Activated CD4-positive, alpha-beta T cell treated with anti-CD3 and anti-CD28 coated beads, Interleukin-2, Interleukin-4, amounts not matched to agents 100 ng/mL and 50 ng/mL, durations not matched to agents 16 hours and 8 hours (primary cell): ENCODE measurements at regions not wholly inside any gene's neighbourhood (a gene's known extent, or its start where the extent isn't known, plus 50 kb on each side); places are given as distances from the start of the nearest gene placed in this dataset.
A peak's percentile ranks its signal among the peaks of the same experiment; 100 is the strongest.
"Not testable (repeated sequence)": the region's sequence is repeated elsewhere in the genome, so short reads cannot be mapped to it uniquely, and the experiment has no call there.

Experiments
- DNase-seq: peaks from one replicate; pipeline ENCODE4 v3.0.0-alpha.2; 2020; ENCODE audit warnings: low spot score

DNA sequence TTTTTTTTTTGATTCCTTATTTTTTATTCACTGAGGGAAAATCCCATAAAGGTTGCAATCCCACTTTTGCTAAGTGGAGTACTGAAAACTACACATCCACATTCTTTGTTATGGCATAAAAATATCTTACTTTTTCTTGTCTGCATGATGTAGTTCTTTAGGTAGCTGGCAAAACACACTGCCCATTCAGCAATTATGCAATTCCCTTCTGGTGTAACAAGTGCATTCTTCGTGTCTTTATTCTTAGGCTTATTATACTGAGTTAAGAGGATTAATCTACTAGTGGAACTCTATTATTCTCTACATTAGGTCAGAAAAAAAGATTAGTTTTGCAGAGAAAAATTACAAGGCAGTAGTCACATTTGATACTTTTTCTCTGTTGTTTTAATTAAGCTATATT lies 403.8 kb upstream of the GBE1 start:
- DNase-seq = no peak

DNA sequence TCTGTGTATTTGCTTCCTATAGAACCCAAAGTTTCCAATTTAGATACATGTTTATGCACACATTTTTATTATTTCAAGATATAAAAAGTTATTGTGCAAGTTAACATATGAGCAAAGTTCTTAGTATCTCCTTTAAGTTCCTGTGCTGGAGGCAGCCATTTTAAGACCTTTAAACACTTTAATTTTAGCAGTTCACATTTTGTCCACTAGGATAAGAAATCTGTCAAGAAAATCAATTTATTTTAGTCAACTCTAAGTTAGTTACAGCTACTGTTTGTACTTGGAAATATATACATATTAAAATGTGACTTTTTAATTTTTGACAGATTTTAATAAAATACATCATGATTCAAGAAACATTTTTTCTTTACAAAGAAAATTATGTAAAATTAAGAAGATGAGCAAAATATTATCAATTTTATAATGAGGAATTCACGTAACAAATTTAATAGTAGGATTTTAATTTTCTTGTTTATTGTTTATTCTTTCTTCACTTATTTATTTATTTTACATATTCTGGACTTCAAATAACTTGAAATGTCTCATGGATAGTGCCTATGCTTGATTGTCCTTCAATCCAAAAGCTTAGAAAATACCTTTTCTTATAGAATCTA lies 402.6 kb upstream of the GBE1 start:
- DNase-seq = peak; percentile 1

DNA sequence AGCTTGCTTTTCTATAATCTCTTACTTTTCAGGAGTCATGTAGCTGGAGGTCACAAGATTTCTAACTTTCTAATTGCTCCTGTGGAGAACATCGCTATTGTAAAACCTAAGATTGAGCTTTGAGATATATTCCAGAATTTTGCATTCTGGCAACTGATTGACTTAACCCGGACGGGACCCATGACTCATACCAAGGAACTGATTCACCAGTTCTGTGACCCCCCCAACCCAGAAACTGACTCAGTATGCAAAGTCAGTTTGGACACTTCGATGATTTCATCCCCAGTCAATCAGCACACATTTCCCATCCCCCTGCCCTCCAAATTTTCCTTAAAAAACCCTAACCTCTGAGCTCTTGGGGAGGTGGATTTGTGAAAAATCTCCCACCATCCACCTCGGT lies 396.5 kb upstream of the GBE1 start:
- no peak for DNase-seq

DNA sequence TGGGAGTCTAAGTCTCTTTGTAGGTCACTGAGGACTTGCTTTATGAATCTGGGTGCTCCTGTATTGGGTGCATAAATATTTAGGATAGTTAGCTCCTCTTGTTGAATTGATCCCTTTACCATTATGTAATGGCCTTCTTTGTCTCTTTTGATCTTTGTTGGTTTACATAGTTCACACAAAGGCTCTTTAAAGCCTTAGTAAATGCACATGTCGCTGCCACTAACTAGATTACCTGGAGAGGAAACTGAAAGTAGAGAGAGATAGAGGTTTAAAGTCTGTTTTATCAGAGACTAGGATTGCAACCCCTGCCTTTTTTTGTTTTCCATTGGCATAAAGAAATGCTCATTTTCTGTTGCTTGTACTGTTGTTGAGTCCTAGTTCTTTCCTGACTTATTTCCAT lies 392.4 kb upstream of the GBE1 start:
- DNase-seq = not testable (repeated sequence)

DNA sequence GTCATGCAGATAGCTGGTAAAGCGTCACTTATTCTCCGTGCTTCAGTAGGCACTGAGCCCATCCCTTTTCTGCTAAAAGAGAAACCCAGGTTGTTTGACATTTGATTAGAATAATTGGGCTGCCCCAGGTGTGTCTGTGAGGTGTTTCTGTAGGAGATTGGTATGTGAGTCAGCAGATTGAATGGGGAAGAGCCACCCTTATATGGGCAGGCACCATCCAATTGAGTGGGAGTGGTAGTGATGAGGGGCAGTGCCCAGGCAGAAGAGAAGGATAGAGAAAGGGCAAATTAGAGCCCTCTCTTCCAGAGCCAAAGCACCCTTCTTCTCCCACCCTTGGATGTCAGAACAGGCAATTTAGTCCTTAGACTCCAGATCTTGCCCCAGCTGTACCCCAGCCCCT lies 384.3 kb upstream of the GBE1 start:
- DNase-seq = no peak

DNA sequence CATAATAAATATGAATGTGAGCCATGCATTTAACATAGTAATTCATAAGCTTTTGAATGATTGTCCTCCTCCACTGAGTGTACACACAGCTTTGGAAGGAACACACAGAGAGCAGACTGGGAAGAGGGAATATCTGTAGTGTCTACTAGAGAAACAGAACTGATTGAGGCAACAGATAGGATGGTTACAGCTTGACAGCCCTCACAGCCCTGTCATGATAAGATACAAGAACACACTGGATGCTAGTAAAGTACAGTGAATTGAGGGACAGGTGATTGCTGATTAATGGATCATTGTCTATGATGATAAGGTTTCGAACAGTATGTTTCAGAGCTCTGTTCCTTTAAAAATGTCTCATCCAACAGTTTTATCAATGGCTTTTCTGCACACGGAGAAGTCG lies 383.4 kb upstream of the GBE1 start:
- no peak for DNase-seq

DNA sequence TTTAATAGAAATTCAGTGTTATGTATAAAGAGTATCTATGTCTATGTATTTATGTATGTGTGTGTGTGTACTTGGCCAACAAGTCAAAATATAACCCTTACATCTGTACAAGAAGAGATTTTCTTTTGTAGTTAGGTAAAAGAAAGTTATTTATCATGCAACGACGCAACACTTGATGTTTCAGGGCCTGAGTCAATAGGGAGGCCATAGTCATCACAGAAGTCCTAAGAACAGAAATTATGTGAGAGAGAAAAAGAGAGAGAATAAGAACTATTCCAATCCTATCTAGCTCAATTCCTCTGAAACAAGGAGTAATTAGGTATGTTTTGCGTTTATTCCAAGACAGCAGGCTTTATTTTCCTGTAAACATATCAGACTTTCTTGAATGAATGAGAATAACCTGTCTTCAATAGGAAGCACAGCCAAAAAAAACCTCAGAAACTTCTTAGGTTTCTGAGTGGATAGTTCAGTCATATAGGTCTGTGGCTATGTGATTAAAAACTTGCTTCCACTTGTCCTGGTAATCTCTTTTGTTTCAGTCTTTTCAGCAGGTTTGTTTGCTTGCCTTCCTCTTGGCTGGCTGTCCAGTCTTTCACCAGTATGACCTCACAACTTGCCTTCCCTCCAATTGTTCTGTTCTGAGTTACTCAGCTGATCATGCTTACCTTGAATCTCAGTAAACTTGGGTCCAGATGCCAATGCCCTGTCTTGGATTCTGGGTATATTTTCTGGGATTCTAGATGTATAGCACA lies 382.4 kb upstream of the GBE1 start:
- DNase-seq = no peak

DNA sequence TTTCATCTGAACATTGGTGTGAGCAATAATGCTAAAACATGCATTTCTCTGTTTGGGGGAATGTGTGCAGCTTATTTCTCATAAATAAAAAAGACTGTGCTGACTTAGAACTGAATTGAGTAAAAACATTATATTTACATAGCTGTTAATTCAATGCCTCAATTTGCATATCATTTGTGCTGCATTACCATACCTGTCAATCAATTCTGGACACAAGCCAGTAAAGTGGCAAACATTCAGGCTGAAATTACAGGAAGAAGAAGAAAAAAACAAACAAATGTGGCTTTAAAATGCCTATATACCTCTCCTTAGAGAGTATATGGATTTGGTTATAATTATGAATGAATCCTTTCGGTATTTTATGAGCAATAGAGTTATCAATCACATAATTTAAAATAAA lies 380.1 kb upstream of the GBE1 start:
- DNase-seq = no peak

DNA sequence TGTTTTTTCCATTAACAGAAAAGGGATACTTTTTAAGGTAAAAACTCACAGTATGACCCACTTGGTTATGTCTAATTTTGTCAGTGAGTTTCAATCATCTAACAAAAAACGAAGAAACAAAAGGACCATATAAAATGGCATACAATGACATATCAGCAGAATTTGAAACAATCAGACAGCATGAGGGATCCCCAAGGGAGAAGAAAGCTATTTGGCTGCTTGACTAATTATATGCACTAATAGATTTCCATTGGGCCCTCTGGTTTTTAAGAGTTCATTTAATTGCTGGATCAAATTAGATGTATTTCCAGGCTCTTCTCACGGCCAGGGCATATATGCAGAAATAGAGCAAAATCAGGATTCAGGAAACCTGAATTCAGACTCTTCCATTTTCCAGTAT lies 376.4 kb upstream of the GBE1 start:
- DNase-seq = no peak

DNA sequence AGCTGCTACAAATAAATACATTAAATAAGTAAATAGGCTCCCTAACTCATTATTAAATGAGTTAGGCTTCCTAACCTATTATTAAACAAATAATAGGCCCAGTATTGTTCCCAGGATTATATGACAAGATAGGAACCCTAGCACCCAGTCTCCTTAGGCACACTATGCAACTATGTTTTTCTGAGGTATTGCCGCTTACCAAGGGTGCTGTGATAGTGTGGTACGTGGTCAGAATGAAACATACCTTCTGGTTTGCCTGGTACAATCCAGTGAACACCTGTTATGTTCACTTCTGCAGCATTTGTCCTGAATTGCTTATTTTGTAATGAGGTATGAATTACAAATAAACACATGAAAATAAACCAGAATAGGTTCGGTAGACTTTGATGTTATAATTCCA lies 375.6 kb upstream of the GBE1 start:
- DNase-seq = no peak

DNA sequence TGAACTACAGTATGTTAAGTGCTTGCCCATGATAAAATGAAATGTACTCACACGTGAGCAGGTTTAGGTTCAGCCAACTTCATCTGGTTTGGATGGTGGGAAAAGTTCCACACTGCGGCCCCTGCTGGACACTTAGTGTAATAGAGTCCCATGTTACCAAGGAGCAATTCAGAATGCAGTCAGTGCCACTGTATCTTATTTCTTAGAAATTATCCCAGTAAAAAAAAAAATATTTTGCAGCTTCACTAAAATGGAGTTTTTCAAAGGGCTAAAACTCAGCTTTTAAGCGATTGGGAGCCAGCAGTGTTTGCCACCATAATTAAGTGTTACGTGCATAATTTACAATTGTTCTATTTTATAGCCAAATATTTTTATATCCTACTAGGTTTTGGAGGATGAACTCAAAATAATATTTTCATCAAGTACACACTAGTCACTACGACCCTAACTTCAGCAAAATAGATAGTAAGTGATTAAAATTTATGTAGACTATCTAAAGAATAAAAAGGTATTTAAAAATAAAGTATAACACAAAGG lies 371.7 kb upstream of the GBE1 start:
- peak; percentile 26 for DNase-seq

DNA sequence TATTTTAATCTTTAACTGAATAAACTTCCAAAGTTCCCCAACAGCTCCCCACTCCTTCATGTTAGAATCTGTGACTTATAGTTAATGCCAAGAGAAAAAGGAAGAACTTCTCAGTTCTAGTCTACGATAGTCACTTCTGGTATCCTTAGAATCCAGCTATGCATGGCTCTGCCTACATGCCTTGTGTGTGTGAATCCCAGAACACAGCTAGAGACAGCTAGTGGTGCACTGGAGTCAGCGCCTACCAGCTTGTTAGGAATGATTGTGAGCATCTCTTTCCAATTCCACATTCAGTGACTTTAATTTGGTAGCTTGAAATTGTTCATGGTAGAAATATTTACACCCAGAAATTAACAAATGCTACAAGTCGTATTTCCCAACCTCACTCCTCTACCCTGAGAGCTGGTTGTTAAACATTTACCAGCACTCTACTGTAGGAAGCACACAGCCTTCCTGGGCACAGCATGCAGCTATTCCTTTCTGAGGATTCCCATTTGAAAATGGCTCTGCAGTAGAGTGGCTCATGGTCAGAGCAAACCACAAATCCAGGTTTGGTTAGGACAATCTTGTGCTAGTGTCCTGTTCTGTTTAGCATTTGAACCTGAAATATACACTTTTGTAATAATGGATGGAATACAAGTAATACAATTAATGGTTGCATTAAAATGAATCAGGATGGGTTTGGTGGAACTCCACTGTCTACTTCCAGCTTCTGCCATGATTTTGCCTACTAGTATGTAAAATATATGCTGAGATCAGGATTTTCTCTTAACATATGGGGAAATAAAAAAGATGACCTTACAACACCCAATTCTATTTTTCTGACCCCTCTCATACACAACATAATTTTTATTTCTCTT lies 371.0 kb upstream of the GBE1 start:
- DNase-seq = no peak

DNA sequence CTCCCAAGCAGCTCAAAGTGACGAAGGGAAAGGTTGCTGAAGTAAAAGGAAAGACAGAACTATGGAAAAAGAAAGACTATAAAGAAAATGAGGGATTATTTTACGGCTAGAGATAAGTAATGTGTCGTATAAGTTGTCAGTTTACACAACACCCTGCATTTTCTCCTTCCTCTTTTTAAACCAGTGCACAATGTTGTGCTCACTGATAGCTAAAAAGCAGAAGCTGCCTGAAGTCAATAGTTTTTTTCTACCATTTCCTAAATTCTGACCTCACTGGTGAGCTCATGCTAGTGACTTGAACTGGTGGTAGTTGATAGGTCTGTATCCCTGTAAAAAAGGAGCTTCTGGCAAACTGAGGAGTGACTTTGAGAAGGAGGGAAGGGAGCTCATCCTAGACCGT lies 368.6 kb upstream of the GBE1 start:
- no peak for DNase-seq

DNA sequence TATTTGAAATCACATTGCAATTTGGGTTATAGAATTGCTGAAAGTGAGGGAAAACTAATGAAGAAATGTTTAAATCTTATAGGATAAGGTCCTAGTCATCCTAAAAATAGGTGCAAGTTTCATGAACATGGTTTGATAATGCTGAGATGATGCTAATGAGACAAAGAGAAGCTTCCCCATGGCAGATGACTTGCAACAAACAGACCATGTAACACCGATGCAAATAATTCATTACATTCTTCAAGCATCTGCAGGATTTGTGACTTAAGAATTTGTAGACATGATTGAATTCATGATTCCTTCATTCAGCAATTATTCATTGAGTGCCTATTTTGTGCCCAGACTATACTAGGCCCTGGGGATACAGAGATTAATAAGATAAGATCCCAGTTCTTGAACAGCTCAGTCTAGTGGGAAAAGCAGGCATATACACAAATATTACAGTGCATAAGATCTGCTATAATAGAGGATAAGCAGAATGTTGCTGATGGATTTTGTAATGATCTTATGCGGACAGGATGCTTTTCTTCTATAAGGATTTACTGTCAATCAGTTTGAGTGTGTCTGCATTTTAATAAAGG lies 367.9 kb upstream of the GBE1 start:
- no peak for DNase-seq

DNA sequence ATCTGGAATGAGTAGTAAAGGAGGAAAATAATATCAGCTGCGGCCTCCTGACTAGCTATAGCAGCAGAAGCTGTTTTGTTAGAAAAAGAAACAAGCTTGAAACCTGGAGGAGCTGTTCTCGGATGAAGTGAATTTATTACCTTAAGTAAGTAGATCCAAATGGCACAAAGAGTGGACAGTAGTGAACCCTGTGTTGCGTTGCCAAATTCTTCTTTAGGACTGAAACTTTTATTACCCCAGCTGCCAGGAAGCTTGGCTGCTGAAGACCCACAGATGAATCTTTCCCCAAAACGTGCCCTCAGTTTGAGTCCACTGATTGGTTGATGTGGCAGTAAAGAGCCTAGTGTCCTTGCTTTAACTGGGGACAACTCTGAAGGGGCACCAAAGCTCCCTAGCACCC lies 366.8 kb upstream of the GBE1 start:
- no peak for DNase-seq

DNA sequence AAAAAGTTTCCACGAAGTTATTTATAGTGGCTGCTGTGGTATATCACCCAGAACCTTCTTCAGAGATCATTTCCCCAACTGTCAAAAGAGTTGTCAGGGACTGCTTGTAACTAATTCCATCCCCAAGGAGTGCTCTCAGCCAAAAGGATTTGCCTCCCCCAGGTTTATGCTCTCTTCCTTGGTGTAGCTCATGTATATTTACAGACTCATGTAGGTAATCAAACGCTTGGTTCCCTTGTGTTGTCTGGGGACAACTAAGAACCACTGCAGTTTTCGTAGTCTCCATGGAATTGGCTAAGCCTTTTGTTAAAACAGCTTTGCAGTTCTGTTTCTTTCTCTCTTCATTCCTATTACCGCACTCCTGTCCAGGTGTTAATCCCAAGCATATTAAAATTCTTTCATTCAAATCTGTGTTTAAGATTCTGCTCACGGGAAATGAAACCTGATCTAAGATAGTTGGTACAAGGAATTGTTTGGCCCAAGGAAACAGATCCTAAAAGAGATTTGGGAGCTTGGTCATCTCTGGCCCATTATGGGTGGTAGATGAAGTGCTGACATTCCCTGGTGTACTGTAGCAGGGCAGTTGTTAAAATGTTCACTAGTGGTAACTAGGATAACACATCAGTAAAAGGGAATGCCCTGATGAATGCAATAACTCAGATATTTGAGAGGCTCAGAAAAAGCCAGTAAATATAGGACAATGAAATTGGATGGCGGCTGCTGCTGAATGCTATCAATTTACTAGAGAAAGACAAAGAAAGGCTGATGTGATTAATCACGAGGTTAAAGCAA lies 361.3 kb upstream of the GBE1 start:
- DNase-seq = no peak

DNA sequence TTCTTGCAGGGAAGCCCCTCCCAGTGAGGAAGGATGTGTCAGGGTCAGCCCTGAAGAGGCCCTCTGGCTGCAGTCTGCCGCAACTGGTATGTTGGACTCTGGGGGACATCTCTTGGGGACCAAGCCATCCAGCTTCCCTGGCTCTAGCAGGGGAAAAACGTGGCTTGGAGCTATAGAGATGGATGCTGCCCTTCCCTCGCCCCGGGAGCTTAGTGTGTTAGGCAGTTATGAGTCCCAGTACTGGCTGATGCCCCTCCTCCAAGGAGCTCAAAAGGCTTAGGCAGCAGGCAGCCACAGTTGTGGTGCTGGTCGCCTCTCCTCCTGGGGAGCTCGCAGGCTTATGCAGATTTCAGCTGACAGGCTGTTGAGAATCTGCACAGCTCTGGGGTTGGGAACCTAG lies 353.1 kb upstream of the GBE1 start:
- DNase-seq = no peak

DNA sequence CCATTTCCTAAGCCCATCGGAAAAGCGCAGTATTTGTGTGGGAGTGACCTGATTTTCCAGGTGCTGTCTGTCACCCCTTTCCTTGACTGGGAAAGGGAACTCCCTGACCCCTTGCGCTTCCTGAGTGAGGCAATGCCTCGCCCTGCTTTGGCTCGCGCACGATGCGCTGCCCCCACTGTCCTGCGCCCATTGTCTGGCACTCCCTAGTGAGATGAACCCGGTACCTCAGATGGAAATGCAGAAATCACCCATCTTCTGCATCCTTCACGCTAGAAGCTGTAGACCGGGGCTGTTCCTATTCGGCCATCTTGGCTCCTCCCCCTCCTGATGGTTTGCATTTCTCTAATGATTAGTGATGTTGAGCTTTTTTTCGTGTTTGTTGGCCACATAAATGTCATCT lies 349.3 kb upstream of the GBE1 start:
- DNase-seq = not testable (repeated sequence)

DNA sequence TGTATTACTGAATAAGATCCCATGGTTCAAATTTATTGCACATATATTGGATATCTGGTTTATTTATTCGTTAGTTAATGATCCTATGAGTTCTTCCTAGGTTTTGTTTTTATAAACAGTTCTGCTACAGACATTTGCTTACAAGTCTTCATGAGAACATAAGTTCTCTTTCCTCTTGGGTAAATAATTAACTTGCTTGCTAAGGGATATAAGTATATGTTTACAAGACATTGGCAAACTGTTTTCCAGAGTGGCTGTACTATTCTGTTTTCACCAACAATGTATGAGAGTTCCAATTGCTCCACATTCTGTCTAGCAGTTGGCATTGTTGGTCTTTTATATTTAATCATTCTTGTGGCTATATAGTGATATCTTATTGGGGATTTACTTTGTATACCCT lies 341.8 kb upstream of the GBE1 start:
- no peak for DNase-seq

DNA sequence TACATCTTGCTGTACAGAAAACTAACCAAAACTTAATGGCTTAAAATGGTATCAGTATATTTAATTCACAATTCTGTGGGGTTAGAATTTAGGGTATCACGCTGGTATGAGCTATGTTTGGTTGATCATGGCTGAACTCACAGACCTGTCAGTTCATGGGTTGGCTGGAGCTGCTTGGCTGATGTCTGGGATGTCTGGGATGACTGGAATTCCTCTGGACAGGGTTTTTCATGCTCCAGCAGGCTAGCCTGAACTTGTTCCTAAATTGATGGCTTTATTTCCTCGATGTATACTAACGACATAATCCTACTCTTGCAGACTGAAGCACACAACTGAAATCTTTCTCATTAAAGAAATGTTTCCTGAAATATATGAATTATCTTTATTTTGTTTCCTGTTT lies 338.9 kb upstream of the GBE1 start:
- no peak for DNase-seq

DNA sequence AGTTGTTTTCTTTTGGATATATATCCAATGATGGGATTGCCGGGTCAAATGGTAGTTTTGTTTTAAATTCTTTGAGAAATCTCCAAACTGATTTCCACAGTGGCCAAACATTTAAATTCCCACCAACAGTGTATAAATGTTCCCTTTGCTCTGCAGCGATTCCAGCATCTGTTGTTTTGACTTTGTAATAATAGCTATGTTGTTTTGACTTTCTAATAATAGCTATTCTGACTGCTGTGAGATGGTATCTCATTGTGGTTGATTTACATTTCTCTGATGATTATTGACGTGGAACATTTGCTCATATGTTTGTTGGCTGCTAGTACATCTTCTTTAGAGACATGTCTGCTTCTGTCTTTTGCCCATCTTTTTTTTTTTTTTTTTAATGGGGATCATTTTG lies 332.2 kb upstream of the GBE1 start:
- DNase-seq = no peak

DNA sequence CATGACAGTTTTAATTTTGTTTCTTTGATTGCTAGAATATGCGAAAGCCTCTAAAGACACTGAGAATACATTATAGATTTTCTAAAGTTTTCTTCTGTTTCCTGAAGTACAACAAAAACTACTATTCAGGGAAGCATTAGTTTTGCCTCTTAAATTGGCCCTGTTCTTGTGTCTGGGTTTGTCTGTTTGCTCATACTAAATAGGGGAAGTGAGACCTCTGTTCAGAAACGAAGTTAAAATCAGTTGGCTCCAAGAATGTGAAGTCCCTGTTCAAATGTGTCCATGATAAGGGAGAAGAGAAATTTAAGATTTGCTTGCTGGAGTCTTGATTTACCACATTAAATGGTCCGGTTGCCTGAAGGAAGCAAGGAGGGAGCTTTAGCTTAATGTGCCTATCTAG lies 327.3 kb upstream of the GBE1 start:
- DNase-seq = no peak
